NB4 (cell line): ENCODE measurements at regions not wholly inside any gene's neighbourhood (a gene's known extent, or its start where the extent isn't known, plus 50 kb on each side); places are given as distances from the start of the nearest gene placed in this dataset.

Experiments used
- CTCF ChIP-seq: IDR thresholded peaks from one replicate; pipeline ENCODE4 v1.5.1; 2012; ENCODE audit warnings: low read depth, low read length
- MAX ChIP-seq: IDR thresholded peaks from 2 replicates; pipeline ENCODE4 v1.6.1; 2011; ENCODE audit warnings: low read depth, low read length
- POLR2A ChIP-seq: IDR thresholded peaks from 2 replicates; pipeline ENCODE4 v1.6.1; 2011; ENCODE audit warnings: mild to moderate bottlenecking; ENCODE audit not compliant: insufficient read length; ENCODE audit errors: extremely low read depth

- TF ChIP-seq CTCF (no peak), POLR2A (no peak), MAX (no peak)
Measured at GRCh38 chr2:191748528-191749180, 70.7 kb downstream of the NABP1 start.
